HG03025 (cell line): ENCODE measurements at regions not wholly inside any gene's neighbourhood (a gene's known extent, or its start where the extent isn't known, plus 50 kb on each side); places are given as distances from the start of the nearest gene placed in this dataset.
"Not testable (repeated sequence)": the region's sequence is repeated elsewhere in the genome, so short reads cannot be mapped to it uniquely, and the experiment has no call there.

ENCODE experiments used
- ATAC-seq: cut with Tn5 transposase; IDR thresholded peaks from one replicate; pipeline ENCODE4 v1.9.1; 2021; ENCODE audit warnings: mild to moderate bottlenecking, moderate library complexity; ENCODE audit not compliant: unreplicated experiment, low FRiP score

DNA sequence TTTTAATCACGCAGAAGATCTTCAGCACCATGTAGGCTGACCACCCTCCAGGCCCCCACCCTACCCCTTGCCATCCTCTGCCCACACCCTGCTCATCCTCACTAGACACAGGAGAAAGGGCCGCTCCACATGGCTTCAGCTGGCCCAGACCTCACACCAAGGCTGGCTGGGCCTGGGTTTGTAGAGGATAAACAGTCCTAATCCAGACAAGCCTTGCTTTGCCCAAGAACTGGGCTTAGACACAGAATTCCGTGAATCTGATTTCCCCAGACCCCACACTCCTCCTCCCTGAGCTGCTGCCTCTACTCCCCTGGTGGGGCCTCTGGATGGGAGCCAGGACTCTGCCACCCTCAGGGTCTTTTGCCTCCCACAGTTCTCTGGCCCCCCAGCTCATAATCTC is 185.3 kb downstream of the CYP26B1 start:
- no peak for ATAC-seq

DNA sequence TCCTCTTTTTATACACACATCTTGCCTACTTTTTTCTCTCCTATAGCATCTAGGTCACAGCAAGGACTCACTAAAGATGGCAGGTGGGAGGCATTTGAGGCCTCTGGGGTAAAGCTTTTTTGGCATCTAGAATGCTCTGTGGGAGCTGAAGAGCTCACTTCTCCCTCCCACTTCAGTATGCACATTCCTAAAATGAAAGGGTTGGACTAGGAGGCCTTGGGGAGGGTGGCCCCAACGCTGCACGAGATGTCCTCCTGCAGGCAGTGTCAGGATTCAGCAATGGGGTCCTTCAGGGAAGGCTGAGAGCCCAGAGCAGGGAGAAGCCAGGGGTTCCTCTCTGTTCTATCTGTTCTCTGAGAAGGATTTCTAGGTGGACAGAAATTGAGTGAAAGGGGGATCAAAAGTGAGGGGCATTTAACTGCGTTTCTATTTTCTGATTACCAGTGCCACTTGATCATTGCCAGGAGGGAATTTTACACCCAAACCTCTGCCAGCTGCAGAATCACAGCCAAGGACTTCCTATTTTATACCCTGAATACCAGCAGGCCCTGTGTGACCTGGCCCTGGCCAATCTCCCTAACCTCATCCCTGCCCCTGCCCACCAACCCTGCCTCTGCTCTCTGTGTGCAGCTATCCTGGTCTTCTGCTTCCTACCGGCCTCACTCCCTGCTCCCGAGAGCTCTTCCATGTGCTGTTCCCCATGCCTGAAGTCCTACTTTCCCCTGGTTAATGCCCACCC is 186.2 kb downstream of the CYP26B1 start:
- no peak for ATAC-seq

- no peak for ATAC-seq
Measured at GRCh38 chr2:71959494-71959893, 188.2 kb downstream of the CYP26B1 start.

- not testable (repeated sequence) for ATAC-seq
Measured at GRCh38 chr2:71958426-71958825, 189.2 kb downstream of the CYP26B1 start.

DNA sequence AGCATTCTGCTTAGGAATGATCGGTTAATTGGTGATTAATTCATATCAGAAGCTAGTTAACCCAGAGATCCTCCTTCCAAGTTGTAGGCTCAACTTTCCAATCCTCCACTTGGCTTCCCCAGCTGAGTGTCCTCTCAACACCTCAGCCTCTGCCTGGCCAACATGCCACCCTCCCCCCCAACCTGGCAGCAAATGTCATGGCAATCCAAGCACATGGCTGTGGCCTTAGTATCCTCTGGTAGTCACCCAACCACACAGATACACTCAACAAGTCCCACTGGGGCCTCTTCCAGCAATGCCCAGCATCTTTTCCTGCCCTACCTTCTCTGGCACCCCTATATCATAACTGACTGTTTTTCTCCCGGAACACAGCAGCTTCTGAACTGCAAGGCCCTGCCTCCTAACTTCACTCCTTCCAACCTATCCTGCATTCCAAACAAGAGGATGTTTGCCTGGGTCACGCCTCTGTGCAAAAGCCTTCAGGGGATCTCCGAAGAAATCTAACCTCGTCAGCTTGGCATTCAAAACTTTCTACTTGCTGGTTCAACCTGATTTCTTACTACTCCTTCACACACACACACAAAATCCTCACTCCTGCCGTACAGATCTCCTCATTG is 195.0 kb downstream of the CYP26B1 start:
- no peak for ATAC-seq

- no peak for ATAC-seq
Measured at GRCh38 chr2:71951718-71952404, 195.8 kb downstream of the CYP26B1 start.

DNA sequence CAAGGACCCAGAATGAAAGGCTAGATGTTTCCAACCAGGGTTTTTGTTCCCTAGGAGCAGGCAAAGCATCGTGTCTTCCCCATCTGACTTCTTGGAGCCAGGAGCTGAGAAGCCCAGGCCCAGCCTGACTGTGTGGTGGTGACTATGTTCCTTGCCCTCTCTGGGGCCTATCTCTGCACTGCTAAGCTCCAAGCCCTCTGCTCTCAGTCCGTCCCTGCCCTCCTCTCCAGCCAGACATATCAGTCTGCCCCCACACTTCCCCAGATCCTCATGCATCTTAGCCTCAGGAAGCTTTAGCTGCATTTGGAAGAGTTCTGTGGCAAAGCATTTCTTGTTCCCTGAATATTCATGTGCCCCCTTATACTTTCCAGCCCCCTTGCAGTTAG is 196.6 kb downstream of the CYP26B1 start:
- ATAC-seq = no peak

DNA sequence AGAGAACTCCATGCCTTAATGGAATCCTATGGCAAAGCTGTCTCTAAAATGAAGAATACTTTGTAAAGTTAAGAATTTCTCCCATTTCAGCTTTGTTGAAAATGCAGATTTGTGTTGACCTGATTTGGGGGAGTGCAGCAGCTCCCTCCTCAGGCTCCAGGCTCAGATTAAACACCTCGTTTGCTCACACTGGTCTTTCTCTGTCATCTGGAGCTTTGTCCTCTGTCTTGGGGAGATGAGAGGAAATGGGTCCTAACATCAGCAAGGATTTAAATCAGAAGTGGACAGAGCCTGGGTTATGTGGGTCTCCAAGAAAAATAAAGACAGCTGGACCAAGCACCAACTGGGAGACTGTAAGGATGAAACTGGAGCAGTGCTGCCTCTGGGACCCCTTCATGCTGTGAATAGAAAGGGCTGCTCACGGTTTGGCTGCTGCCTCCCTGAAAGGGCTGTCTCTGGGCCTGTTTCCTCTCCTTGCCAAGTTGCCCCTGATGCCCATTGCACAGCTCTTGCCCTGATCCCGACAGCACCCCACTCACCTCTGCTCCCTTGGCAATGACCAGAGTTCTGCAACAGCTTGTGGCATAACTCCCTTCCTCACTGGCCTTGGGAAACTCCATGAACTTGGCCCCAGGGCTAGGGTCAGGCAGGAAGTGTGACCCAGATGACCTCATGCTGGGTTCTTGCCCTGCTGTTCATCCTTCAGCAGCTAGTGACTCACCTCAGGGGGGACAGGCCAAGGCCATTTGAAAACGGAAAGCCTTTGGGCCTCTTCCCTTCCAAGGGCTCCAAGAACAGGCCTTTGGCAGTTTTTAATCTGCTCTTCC is 197.2 kb downstream of the CYP26B1 start:
- no peak for ATAC-seq

GRCh38 chr2:71949537-71949798 is 198.2 kb downstream of the CYP26B1 start:
- no peak for ATAC-seq

DNA sequence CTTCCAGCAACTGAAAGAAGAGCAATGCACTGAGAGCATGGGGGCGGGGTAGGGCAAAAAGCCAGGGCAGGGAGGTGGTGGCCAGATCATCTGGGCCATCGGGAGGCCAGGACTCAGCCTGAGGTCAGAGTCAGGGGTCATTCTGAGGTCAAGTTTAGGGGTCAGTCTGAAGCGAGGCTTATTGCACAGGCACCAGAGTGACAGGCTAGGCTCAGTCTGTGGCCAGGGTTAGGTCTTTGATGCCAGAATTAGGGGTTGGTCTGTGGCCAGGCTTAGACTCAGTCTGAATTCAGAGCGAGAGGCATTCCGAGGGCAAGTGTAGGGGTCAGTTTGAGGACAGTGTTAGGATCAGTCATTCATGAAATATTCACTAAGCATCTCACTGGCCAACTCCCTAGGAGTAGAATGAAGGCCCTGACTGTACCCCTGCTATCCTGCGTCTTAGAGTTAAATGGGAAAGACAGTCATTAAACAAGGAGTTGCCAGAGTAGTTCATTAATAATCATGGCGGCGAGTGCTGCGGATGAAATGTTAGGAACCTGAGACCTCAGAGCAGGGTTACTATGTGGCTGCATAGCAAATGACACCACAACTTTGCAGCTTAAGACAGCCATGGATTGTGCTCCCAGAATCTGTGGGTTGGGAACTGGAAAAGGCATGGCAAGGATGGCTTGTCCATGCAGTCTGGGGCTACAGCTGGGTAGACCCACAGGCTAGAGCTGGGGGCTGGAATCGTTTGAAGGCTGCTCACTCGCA is 198.7 kb downstream of the CYP26B1 start:
- no peak for ATAC-seq

- ATAC-seq = no peak
Measured at GRCh38 chr2:71947809-71948208, 199.9 kb downstream of the CYP26B1 start.

DNA sequence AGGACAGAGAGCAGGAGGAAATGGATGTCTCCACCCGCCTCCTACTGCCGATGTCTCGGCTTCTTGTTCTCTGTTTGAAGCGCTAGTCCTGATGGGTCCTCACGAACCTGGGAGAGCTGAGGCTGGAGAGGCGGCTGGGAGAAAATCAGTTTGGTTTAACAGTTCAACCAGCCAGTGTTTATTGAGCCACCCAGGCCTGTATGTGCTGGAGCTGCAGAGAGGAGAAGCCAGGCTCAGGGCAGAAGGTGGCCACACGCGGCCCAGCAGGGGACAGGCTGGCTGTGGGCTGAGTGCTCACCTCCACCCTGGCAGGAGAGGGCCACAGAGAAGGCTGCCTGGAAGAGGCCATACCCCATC is 202.1 kb downstream of the CYP26B1 start:
- ATAC-seq = no peak

DNA sequence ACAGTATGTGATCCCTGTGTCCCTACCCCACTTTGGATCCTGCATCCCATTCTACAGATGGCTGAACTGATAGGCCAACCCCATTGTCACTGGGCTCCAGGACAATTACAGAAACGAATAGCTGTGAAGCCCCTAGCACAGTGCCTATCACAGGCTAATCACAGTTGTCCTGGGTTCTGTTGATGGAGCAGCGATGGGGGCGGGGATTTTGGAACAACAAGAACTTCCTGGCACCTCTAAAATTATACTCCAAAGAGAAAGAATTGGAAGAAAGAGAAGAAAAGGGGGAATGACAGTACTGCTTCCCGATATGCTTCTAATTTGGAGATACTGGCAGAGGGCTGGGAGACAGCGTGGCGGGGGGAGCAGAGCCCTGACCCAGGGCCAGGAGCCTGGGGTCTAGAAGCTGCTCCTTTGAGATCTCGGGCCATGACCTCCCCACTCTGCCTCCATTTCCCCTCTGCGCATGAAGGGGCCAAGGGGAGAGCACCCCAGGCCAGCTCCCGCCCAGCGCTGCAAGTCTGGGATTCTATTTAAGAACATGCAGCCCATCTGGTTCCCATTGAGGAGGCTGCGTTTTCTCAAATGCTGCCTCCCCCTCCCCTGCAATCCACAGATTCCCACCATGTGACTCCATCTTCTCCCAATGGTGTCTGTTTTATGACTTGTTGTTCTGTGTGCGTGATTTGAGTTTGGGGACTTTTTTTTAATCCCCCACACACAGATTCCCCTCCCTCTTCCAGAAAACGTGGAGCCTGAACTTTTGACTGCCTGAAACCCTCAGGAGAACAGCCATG is 202.7 kb downstream of the CYP26B1 start:
- no peak for ATAC-seq

DNA sequence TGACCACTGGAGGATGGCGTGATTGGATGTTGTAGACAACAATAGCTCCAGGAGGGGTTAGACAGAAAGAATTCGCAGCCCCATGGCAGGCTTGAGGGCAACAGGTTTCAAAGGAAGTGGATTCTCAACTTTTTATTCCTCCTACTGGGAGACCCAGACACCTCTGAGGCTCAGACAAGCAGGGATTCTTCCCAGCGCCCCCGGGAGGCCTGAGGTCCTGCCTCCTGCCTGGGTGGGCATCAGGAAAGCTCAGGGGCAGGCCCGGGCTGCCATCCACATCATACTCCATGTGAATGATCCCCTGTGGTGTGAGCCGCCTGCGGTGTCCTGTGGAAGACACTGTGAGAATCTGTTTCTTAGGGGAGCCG is 203.5 kb downstream of the CYP26B1 start:
- ATAC-seq = no peak

GRCh38 chr2:71943238-71944182 is 204.2 kb downstream of the CYP26B1 start:
- no peak for ATAC-seq

GRCh38 chr2:71941726-71942525 is 205.7 kb downstream of the CYP26B1 start:
- ATAC-seq = no peak

GRCh38 chr2:71940695-71941094 is 207.0 kb downstream of the CYP26B1 start:
- ATAC-seq = no peak
